ENCODE measurements at regions not wholly inside any gene's neighbourhood (a gene's known extent, or its start where the extent isn't known, plus 50 kb on each side); places are given as distances from the start of the nearest gene placed in this dataset.

DNA sequence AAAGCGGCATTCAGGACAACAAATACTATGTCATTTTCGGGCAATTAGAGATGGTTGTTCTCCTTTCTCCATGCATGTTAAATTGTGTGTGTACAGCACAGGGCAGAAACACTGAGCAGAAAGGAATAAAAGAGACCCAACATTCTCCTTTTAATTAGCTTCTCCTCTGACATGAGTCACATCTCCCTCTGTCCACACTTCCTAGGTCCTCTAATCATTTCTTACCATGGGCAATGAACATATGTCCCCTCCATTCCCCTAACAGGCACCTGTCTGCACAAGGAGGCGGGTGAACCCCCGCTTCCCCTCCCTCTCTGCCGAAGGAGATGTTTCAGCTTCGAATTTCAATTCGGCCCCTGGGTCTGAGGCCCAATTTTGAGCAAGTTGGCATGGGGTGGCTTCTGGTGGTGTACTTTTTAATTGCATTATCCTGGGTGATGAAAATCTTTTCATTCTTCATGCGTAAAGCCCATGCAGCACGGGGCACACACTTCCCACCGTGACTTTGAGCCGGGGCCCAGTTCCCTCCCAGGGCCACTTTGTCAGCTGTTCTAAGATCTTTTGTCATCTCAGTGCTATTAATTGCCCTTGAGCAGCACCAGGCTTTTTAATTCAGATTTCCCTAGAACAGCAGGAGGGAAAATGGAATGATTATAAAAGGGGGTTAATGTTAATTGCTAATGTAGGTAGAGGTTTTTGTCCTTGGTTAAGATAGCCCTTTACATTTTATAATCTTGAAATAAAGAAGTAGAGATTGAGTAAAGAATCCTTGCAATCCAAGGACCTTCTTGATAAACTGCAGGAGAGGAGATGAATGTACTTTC, 219.5 kb upstream of the NRP1 start:
- 91 to 92% methylated on average over 11 of the region's 11 CpGs for WGBS, 2 donors
- intact Hi-C loops (cut with DNase I; ENCODE audit: low total_unique reads): no loop called here
- H3K4me3 ChIP-seq (ENCODE audit: low read depth, poor library complexity, severe bottlenecking): no peak overlapping the region
- no peak for DNase-seq (ENCODE audit: low spot score in 2 of 2)
- TF ChIP-seq, protein P1, sequence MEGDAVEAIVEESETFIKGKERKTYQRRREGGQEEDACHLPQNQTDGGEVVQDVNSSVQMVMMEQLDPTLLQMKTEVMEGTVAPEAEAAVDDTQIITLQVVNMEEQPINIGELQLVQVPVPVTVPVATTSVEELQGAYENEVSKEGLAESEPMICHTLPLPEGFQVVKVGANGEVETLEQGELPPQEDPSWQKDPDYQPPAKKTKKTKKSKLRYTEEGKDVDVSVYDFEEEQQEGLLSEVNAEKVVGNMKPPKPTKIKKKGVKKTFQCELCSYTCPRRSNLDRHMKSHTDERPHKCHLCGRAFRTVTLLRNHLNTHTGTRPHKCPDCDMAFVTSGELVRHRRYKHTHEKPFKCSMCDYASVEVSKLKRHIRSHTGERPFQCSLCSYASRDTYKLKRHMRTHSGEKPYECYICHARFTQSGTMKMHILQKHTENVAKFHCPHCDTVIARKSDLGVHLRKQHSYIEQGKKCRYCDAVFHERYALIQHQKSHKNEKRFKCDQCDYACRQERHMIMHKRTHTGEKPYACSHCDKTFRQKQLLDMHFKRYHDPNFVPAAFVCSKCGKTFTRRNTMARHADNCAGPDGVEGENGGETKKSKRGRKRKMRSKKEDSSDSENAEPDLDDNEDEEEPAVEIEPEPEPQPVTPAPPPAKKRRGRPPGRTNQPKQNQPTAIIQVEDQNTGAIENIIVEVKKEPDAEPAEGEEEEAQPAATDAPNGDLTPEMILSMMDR (IDR thresholded peaks at IDR 0.05): no peak
- TF ChIP-seq POLR2A (IDR thresholded peaks at IDR 0.05): no peak

DNA sequence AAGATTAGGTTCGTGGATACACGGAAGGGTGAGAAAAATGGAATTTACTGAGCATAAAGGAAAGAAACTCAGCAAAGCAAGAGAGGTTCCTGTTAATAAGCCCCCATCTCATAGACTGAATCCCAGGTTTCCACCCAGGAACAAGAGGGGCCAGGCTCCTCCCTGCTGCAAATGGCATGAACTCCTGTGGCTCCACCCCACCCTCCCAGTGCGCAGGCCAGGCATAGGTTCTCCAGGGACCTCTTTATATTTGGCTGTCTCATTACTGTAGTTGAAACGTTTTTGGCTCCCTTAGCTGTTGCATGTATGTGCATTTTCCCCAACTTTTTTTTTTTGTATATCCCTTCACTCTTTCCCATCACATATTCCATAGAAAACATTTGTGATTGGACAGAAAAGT, 217.8 kb upstream of the NRP1 start:
- TF ChIP-seq POLR2A (IDR thresholded peaks at IDR 0.05): no peak
- TF ChIP-seq, protein P1 (IDR thresholded peaks at IDR 0.05): no peak
- 82 to 83% methylated on average over 4 of the region's 4 CpGs for WGBS, 2 donors

DNA sequence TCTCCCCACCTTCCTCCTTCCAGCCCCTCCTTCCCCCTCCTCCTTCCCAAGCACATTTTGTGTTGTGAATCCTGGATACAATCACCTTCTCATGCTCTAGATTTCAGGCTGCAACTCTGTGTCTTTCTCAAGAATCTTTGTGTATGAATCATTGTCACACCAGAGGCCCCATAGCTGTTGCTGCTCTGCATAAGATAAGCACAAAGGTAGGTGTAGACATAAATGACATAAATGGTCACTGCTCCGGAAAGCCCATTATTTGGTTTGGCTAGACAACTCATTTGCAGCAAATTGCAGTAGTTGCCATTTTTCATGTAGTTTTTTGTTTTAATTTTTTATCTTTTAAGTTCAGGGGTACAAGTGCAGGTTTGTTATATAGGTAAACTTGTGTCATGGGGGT, 216.3 kb upstream of the NRP1 start:
- H3K4me3 ChIP-seq (ENCODE audit: low read depth, poor library complexity, severe bottlenecking): no peak overlapping the region
- TF ChIP-seq, protein P1 (IDR thresholded peaks at IDR 0.05): no peak
- TF ChIP-seq POLR2A (IDR thresholded peaks at IDR 0.05): no peak
- WGBS, 2 donors: 86 to 94% methylated on average over 1 of the region's 1 CpG
- intact Hi-C loops (cut with DNase I; ENCODE audit: low total_unique reads): no loop called here
- DNase-seq (ENCODE audit: low spot score in 2 of 2): no peak

More for the DNA sequence above, 217.8 kb upstream of the NRP1 start:
- intact Hi-C loops (cut with DNase I; ENCODE audit: low total_unique reads): no loop called here
- no peak overlapping the region for H3K4me3 ChIP-seq (ENCODE audit: low read depth, poor library complexity, severe bottlenecking)
- no peak for DNase-seq (ENCODE audit: low spot score in 2 of 2)

DNA sequence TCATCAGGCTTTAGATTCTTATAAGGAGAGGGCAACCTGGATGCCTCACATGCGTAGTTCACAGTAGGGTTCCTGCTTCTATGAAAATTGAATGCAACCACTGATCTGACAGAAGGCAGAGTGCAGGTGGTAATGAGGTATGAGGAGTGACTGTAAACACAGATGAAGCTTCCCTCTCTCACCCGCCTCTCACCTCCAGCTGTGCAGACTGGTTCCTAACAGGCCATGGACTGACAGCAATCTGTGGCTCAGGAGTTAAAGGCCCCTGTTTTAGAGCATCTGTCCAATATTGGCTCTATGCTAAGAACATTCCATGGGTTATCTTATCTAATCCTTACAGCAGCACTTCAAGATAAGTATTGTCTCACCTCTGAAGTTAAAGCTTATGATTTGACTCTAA, 213.5 kb upstream of the NRP1 start:
- no peak overlapping the region for H3K4me3 ChIP-seq (ENCODE audit: low read depth, poor library complexity, severe bottlenecking)
- intact Hi-C loops (cut with DNase I; ENCODE audit: low total_unique reads): no loop called here
- WGBS, 2 donors: 98 to 100% methylated on average over 2 of the region's 2 CpGs
- DNase-seq (ENCODE audit: low spot score in 2 of 2): no peak
- TF ChIP-seq POLR2A (IDR thresholded peaks at IDR 0.05): no peak
- TF ChIP-seq, protein P1 (IDR thresholded peaks at IDR 0.05): no peak

DNA sequence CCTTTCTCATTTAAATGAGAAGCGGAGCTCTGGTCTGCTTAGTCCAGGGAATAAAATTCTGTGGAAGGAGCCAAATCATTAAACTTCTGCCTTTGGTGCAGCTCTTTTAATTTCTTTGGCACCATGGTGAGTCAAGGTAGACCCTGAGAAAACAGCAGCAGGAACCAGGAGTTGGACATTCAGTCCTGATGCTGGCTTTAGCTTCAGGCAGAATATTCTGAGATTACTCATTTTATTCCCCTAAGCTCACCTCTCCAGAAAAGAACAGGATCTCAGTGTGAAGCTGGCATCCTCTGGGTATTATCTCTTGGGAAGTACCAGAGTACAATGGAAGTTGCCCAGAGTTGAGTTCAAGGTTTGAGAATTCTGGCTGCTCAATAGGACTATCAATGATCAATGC, 211.6 kb upstream of the NRP1 start:
- TF ChIP-seq, protein P1 (IDR thresholded peaks at IDR 0.05): no peak
- no peak for TF ChIP-seq POLR2A (IDR thresholded peaks at IDR 0.05)
- intact Hi-C loops (cut with DNase I; ENCODE audit: low total_unique reads): no loop called here
- no peak overlapping the region for H3K4me3 ChIP-seq (ENCODE audit: low read depth, poor library complexity, severe bottlenecking)
- WGBS, 2 donors: 86 to 100% methylated on average over 1 of the region's 1 CpG
- no peak for DNase-seq (ENCODE audit: low spot score in 2 of 2)
